ENCODE measurements at regions not wholly inside any gene's neighbourhood (a gene's known extent, or its start where the extent isn't known, plus 50 kb on each side); places are given as distances from the start of the nearest gene placed in this dataset.

DNA sequence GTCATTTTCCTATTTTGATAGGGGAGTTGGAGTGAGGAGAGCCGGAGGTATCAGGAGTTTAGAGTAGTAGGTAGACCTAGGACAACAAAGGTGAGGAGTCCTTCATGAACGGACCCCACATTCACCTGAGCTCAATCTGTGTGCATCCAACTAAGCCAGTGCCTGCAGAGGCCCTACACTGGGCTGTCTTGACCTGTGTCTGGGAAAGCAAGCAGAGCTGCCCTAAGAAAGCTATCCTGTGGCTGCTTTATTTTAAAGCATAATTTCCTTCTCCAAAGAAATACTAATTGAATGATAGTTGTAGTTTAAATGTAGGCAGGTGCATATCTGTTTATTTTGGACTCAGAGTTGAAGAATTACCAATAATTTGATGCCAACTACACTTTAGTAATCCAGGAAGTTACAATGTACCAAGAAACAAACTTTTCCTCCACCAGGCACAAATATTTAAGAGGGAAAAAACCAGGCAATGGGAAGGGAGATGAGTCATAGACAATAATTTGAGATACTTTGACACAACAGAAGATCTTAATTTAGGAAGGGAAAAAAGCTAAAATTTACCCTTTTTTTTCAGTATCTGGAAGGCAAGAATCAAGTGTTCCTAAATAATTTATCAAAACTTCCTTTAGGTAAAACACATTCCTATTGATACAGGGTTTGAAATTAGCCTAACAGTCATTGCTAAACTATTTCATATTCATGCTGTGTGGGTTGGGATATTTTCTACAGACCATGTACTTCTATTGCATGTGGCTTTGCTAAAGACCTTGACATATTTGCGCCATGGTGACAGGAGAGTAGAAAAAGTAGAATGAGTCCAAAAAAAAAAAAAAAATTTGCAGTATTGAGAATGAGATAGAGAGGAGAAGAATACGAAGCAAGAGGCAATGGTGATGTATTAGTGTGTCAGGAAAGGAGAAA is 376.6 kb upstream of the TUSC1 start:
- TF ChIP-seq, protein P1, sequence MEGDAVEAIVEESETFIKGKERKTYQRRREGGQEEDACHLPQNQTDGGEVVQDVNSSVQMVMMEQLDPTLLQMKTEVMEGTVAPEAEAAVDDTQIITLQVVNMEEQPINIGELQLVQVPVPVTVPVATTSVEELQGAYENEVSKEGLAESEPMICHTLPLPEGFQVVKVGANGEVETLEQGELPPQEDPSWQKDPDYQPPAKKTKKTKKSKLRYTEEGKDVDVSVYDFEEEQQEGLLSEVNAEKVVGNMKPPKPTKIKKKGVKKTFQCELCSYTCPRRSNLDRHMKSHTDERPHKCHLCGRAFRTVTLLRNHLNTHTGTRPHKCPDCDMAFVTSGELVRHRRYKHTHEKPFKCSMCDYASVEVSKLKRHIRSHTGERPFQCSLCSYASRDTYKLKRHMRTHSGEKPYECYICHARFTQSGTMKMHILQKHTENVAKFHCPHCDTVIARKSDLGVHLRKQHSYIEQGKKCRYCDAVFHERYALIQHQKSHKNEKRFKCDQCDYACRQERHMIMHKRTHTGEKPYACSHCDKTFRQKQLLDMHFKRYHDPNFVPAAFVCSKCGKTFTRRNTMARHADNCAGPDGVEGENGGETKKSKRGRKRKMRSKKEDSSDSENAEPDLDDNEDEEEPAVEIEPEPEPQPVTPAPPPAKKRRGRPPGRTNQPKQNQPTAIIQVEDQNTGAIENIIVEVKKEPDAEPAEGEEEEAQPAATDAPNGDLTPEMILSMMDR (conservative IDR thresholded peaks at IDR 0.05; ENCODE audit: low read depth, low read length): no peak
- TF ChIP-seq EZH2 (IDR thresholded peaks at IDR 0.05; ENCODE audit: borderline replicate concordance, low read depth, low read length, poor library complexity, severe bottlenecking): no peak

Data from A673 (cell line).